Heart left ventricle (tissue), 16 donors: ENCODE measurements at regions not wholly inside any gene's neighbourhood (a gene's known extent, or its start where the extent isn't known, plus 50 kb on each side); places are given as distances from the start of the nearest gene placed in this dataset.

ENCODE experiments used
- ATAC-seq, 4 donors: fragments of 200-7000 bp; cut with Tn5 transposase; one replicate each; pipeline ENCODE4 v1.9.1; 2020 to 2022; ENCODE audit warnings: moderate library complexity in 4 of 4, mild to moderate bottlenecking in 3 of 4, moderate number of reproducible peaks in 1 of 4
- DNase-seq, 5 donors: peaks; one replicate each; pipeline ENCODE4 v3.0.0-alpha.2; 2020
- H3K27ac ChIP-seq, 12 donors: fragments of 200-600 bp; sonication (generic) in 4 of 12; one replicate each; pipeline versions ENCODE4 v1.5.0 to v1.8.0; 2016 to 2022; ENCODE audit warnings: mild to moderate bottlenecking in 2 of 12
- H3K27me3 ChIP-seq, 9 donors: fragments of 200-600 bp; sonication (generic) in 2 of 9; one replicate each; pipeline versions ENCODE4 v1.5.1 to v1.8.0; 2016 to 2022; ENCODE audit warnings: mild to moderate bottlenecking in 3 of 9
- H3K36me3 ChIP-seq, 9 donors: fragments of 200-600 bp; sonication (generic) in 2 of 9; one replicate each; pipeline versions ENCODE4 v1.5.0 to v1.8.0; 2018 to 2022; ENCODE audit warnings: mild to moderate bottlenecking in 2 of 9
- H3K4me1 ChIP-seq, 12 donors: fragments of 200-600 bp; sonication (generic) in 4 of 12; one replicate each; pipeline versions ENCODE4 v1.5.0 to v1.8.0; 2016 to 2022; ENCODE audit warnings: mild to moderate bottlenecking in 3 of 12
- H3K4me3 ChIP-seq, 12 donors: fragments of 200-600 bp; sonication (generic) in 4 of 12; one replicate each; pipeline versions ENCODE4 v1.5.0 to v1.8.0; 2017 to 2022; ENCODE audit warnings: mild to moderate bottlenecking in 9 of 12, moderate library complexity in 4 of 12
- H3K9me3 ChIP-seq, 12 donors: fragments of 200-600 bp; sonication (generic) in 4 of 12; one replicate each; pipeline versions ENCODE4 v1.5.0 to v1.8.0; 2016 to 2022; ENCODE audit warnings: mild to moderate bottlenecking in 1 of 12
- POLR2A ChIP-seq, 2 donors: fragments of 450-650 bp; IDR thresholded peaks; one replicate each; pipeline ENCODE4 v1.6.1; 2017; ENCODE audit warnings: antibody characterized with exemption in 2 of 2, mild to moderate bottlenecking in 2 of 2, moderate library complexity in 2 of 2
- WGBS, 4 donors: extraction: QIAGEN DNeasy Blood & Tissue Kit in 2 of 4; methylation state at CpG; one replicate each; pipeline versions ENCODE4 v1.1.5 to v1.1.7; 2013 to 2018; 5-methylcytosine and 5-hydroxymethylcytosine counted together
- intact Hi-C, 10 donors: fragments of 100-400 bp; cut with DNase I; formaldehyde crosslinking; loops; one replicate each; pipeline versions ENCODE4 v1.11.1 to v1.14.2; 2022
- TF ChIP-seq, protein P1 (sequence below), 12 donors: fragments of 200-600 bp; sonication (generic) in 4 of 12; IDR thresholded peaks; one replicate each; pipeline versions ENCODE4 v1.5.0 to v1.8.0; 2018 to 2022; ENCODE audit warnings: antibody characterized with exemption in 12 of 12, mild to moderate bottlenecking in 5 of 12
- donor health status: ischemic (EF 13 %, LVEDD 7.1; RV severe dilation, severe dysfunction).
- donor health status: healthy with polysubstance abuse.
- donor health status: DM: no; HTN: yes; CAD: no.
- donor health status: DM: no; HTN: no; CAD: no.
- donor health status: ischemic (EF 25% LVEDD 6.9; RV normal size, moderate dysfunction).
- donor health status: ischemic (EF 25% LVEDD 5.7; RV mildly dilated, moderate dysfunction).
- donor health status: healthy.
- donor health status: DM: yes; HTN: yes; CAD: no.
- donor health status: ischemic (EF 35%, LVEDD 5.7; RV mildly dilated, moderate dysfunction).
- donor health status: nonischemic (EF 11% LVEDD 7.7; RV severe dilation, severe dysfunction).
- donor health status: DM: yes; HTN: yes; CAD: no.
- donor health status: PGD.
- donor health status: ischemic (EF 29% LVEDD 5.4; RV normal size, mild dysfunction).
- donor health status: nonischemic (EF 23%, LVEDD 6.1; RV moderate dilation, normal function).

DNA sequence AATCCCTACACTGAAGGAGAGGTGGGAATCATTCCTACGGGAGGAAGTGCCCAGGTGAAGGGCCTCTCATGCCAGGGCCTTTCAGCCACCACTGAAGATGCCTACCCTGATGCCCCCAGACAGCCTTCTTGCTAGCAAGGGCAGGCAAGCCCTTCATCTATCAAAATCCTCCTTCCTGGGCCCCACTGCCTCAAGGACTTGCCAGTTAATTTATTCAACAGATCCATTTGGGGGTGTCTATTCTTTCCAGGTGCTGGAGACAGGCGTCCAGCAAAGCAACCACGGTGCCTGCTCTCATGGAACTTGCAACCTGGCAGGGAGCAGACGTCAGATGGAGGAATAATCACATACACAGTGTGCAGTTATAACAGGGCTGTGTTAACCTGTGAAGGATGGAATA lies 95.5 kb downstream of the GYPC start:
- H3K9me3 ChIP-seq: peaks cover 0 to 8% (median 0%) of the 10 kb centered on the region in 12 donors
- no peak overlapping the region for H3K27ac ChIP-seq
- ATAC-seq: no peak
- H3K4me3 ChIP-seq: no peak overlapping the region
- WGBS, 4 donors: 92 to 96% (median 94%) methylated on average over 4 of the region's 4 CpGs
- DNase-seq: no peak
- intact Hi-C loops: loop anchor here in 1 of 10 donors (10.0 kb wide), 1 partner anchor 127 kb away; no protein-coding TSS in a partner anchor
- H3K27me3 ChIP-seq: no peaks in the 10 kb centered on the region
- H3K4me1 ChIP-seq: no peaks in the 10 kb centered on the region
- TF ChIP-seq, protein P1, sequence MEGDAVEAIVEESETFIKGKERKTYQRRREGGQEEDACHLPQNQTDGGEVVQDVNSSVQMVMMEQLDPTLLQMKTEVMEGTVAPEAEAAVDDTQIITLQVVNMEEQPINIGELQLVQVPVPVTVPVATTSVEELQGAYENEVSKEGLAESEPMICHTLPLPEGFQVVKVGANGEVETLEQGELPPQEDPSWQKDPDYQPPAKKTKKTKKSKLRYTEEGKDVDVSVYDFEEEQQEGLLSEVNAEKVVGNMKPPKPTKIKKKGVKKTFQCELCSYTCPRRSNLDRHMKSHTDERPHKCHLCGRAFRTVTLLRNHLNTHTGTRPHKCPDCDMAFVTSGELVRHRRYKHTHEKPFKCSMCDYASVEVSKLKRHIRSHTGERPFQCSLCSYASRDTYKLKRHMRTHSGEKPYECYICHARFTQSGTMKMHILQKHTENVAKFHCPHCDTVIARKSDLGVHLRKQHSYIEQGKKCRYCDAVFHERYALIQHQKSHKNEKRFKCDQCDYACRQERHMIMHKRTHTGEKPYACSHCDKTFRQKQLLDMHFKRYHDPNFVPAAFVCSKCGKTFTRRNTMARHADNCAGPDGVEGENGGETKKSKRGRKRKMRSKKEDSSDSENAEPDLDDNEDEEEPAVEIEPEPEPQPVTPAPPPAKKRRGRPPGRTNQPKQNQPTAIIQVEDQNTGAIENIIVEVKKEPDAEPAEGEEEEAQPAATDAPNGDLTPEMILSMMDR (IDR thresholded peaks at IDR 0.05): no peak
- no peak for TF ChIP-seq POLR2A (IDR thresholded peaks at IDR 0.05)
- no peaks in the 10 kb centered on the region for H3K36me3 ChIP-seq

DNA sequence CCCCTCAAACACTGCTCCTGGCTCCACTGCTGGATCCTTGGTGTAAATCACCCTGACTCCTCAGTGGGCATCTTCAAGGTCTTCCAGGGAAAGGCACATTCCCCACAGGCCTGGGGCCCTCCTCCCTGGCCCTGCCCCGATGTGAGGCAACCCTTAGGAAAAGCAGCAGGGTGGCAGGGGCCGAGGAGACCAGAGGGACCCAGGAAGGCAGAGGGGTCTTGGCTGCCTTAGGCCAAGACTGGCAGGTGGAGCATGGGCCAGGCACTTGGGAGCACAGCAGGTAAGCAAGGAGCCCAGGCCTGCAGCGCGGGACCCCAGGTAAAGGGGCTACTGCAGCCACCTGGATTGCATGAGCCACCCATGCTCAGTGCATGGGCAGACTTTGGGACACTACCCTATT lies 96.9 kb downstream of the GYPC start:
- Histone ChIP-seq H3K27me3 (no peaks in the 10 kb centered on the region), H3K4me3 (no peak overlapping the region), H3K9me3 (peaks cover 0 to 8% (median 0%) of the 10 kb centered on the region in 12 donors), H3K4me1 (no peaks in the 10 kb centered on the region), H3K36me3 (no peaks in the 10 kb centered on the region), H3K27ac (no peak overlapping the region)
- no peak for DNase-seq
- intact Hi-C loops: loop anchor here in 1 of 10 donors (10.0 kb wide), 1 partner anchor 128 kb away; no protein-coding TSS in a partner anchor
- ATAC-seq: no peak
- TF ChIP-seq POLR2A (IDR thresholded peaks at IDR 0.05): no peak
- TF ChIP-seq, protein P1 (IDR thresholded peaks at IDR 0.05): no peak
- 95 to 100% (median 96%) methylated on average over 3 to 4 of the region's 4 CpGs for WGBS, 4 donors

DNA sequence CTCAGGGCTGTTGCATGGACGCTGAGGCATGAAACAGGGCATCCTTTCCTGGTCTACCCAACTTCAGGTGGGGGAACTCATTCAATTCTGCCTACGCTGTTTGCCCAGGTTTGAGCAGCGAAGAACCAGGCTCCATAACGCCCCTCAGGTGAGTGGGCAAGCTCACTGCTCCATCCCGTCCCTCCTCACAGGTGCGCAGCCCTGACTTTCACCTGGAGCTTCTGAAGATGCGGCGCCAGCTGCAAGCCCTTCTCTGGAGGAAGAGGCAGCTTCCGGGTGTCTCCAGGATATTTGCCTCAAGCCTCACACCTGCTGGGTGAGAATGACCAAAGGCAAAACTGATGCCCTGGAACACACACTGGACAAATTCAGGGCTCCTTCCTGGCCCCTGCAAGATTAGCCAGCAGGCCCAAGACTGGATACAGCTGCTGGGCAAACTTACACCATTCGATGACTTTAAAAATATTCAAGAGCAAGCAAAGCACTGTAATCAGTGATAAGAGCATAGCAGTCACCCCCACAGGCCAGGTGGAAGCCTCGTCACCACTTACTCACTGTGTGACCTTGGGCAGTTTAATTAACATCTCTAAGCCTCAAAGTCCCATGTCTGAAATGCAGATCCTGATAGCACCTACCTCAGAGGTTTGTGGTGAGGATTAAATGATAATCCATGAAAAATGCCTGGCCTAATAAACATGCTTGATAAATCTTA lies 97.7 kb downstream of the GYPC start:
- ATAC-seq: no peak
- Histone ChIP-seq H3K27ac (no peak overlapping the region), H3K4me1 (no peaks in the 10 kb centered on the region), H3K36me3 (no peaks in the 10 kb centered on the region), H3K9me3 (peaks cover 0 to 8% (median 0%) of the 10 kb centered on the region in 12 donors), H3K4me3 (no peak overlapping the region), H3K27me3 (no peaks in the 10 kb centered on the region)
- no peak for DNase-seq
- 64 to 87% (median 83%) methylated on average over 3 to 11 of the region's 11 CpGs for WGBS, 4 donors
- intact Hi-C loops: loop anchor here in 1 of 10 donors (10.0 kb wide), 1 partner anchor 129 kb away; no protein-coding TSS in a partner anchor
- TF ChIP-seq, protein P1 (IDR thresholded peaks at IDR 0.05): no peak
- no peak for TF ChIP-seq POLR2A (IDR thresholded peaks at IDR 0.05)

- H3K4me1 ChIP-seq: no peaks in the 10 kb centered on the region
- intact Hi-C loops: loop anchor here in 1 of 10 donors (10.0 kb wide), 1 partner anchor 130 kb away; no protein-coding TSS in a partner anchor
- no peak overlapping the region for H3K4me3 ChIP-seq
- H3K36me3 ChIP-seq: no peaks in the 10 kb centered on the region
- WGBS, 4 donors: 86 to 93% (median 88%) methylated on average over 4 to 5 of the region's 5 CpGs
- no peak for ATAC-seq
- TF ChIP-seq POLR2A (IDR thresholded peaks at IDR 0.05): no peak
- TF ChIP-seq, protein P1 (IDR thresholded peaks at IDR 0.05): no peak
- no peaks in the 10 kb centered on the region for H3K27me3 ChIP-seq
- peaks cover 0 to 8% (median 0%) of the 10 kb centered on the region in 12 donors for H3K9me3 ChIP-seq
- no peak for DNase-seq
- no peak overlapping the region for H3K27ac ChIP-seq
Measured at GRCh38 chr2:126754240-126755004, 98.5 kb downstream of the GYPC start.
